IMR-90 (cell line): ENCODE measurements at regions not wholly inside any gene's neighbourhood (a gene's known extent, or its start where the extent isn't known, plus 50 kb on each side); places are given as distances from the start of the nearest gene placed in this dataset.

Source experiments
- ATAC-seq: fragments of 200-7000 bp; cut with Tn5 transposase; 2 replicates; pipeline ENCODE4 v1.9.1; 2020; ENCODE audit warnings: low read depth, mild to moderate bottlenecking, moderate library complexity
- BruUV-seq: library from RNA; stranded (reverse); fragments of 400-500 nt; replicated peaks from 2 replicates; lab custom pipeline; 2021; lab: Mats Ljungman, UMichigan
- CTCF ChIA-PET: fragments of 300-600 bp; formaldehyde crosslinking; extraction: SDS; loops from one replicate; lab custom pipeline; 2021; ENCODE audit warnings: antibody characterized with exemption; lab: Yijun Ruan, JAX
- POLR2A ChIA-PET: fragments of 300-600 bp; sonication (Branson Sonifier 250); formaldehyde crosslinking; loops from one replicate; lab custom pipeline; 2022; ENCODE audit warnings: antibody characterized with exemption; ENCODE audit not compliant: unreplicated experiment; lab: Charles Lee
- DNase-seq: peaks from one replicate; pipeline ENCODE4 v3.0.0; 2013
- H2AFZ ChIP-seq: replicated peaks from 2 replicates; pipeline ENCODE3; 2013; ENCODE audit warnings: low read length, mild to moderate bottlenecking; ENCODE audit not compliant: poor library complexity
- H2AK5ac ChIP-seq: 2 replicates; pipeline ENCODE4 v1.6.1; 2013; ENCODE audit warnings: low read depth, low read length, inconsistent platforms
- H2AK9ac ChIP-seq: replicated peaks from 2 replicates; pipeline ENCODE3; 2013; ENCODE audit warnings: mild to moderate bottlenecking, low read depth, low read length, moderate library complexity; ENCODE audit not compliant: poor library complexity
- H2BK120ac ChIP-seq: 2 replicates; pipeline ENCODE4 v1.6.1; 2013; ENCODE audit warnings: low read depth, low read length, inconsistent platforms
- H2BK15ac ChIP-seq: 3 replicates; pipeline ENCODE4 v1.6.1; 2013; ENCODE audit warnings: low read depth, low read length, inconsistent platforms
- H2BK20ac ChIP-seq: 2 replicates; pipeline ENCODE4 v1.6.1; 2013; ENCODE audit warnings: low read depth, mild to moderate bottlenecking, inconsistent platforms, low read length, moderate library complexity
- H2BK5ac ChIP-seq: 2 replicates; pipeline ENCODE4 v1.6.1; 2013; ENCODE audit warnings: mild to moderate bottlenecking, low read depth, low read length, inconsistent platforms; ENCODE audit not compliant: poor library complexity, severe bottlenecking
- H3K14ac ChIP-seq: replicated peaks from 2 replicates; pipeline ENCODE4 v1.6.1; 2013; ENCODE audit warnings: low read depth, low read length, inconsistent platforms
- H3K18ac ChIP-seq: 2 replicates; pipeline ENCODE4 v1.6.1; 2013; ENCODE audit warnings: low read depth, low read length, control low read depth
- H3K23ac ChIP-seq: 2 replicates; pipeline ENCODE4 v1.6.1; 2013; ENCODE audit warnings: low read depth, low read length, inconsistent platforms
- H3K27ac ChIP-seq: 2 replicates; pipeline ENCODE4 v1.5.1; 2013; ENCODE audit warnings: mild to moderate bottlenecking, control low read depth, low read length; ENCODE audit not compliant: insufficient read depth
- H3K27me3 ChIP-seq: 2 replicates; pipeline ENCODE4 v1.6.1; 2013; ENCODE audit warnings: low read length; ENCODE audit not compliant: control insufficient read depth, insufficient read depth
- H3K36me3 ChIP-seq: 2 replicates; pipeline ENCODE4 v1.6.1; 2013; ENCODE audit warnings: low read length, mixed read lengths; ENCODE audit not compliant: control insufficient read depth, insufficient read depth
- H3K4ac ChIP-seq: 2 replicates; pipeline ENCODE4 v1.6.1; 2013; ENCODE audit warnings: low read depth, low read length, inconsistent platforms
- H3K4me1 ChIP-seq: 2 replicates; pipeline ENCODE4 v1.6.1; 2013; ENCODE audit warnings: low read length, mixed read lengths; ENCODE audit not compliant: control insufficient read depth, insufficient read depth
- H3K4me2 ChIP-seq: 2 replicates; pipeline ENCODE4 v1.6.1; 2013; ENCODE audit warnings: low read depth, mild to moderate bottlenecking, control low read depth, low read length, moderate library complexity
- H3K4me3 ChIP-seq: 2 replicates; pipeline ENCODE4 v1.5.1; 2013; ENCODE audit warnings: low read depth, mild to moderate bottlenecking, control low read depth, low read length, moderate library complexity; ENCODE audit not compliant: insufficient read depth
- H3K56ac ChIP-seq: 2 replicates; pipeline ENCODE4 v1.6.1; 2013; ENCODE audit warnings: low read length, inconsistent platforms; ENCODE audit not compliant: insufficient read depth; ENCODE audit errors: extremely low read depth
- H3K79me1 ChIP-seq, 2 experiments: 2 replicates each; pipeline ENCODE4 v1.6.1; 2013; ENCODE audit warnings: low read length in 2 of 2, inconsistent platforms in 1 of 2, low read depth in 1 of 2
- H3K9ac ChIP-seq: 2 replicates; pipeline ENCODE4 v1.6.1; 2013; ENCODE audit warnings: low read depth, low read length, control low read depth
- H3K9me1 ChIP-seq: 2 replicates; pipeline ENCODE4 v1.6.1; 2013; ENCODE audit warnings: low read length, inconsistent platforms; ENCODE audit not compliant: insufficient read depth
- H3K9me3 ChIP-seq: 2 replicates; pipeline ENCODE4 v1.6.1; 2013; ENCODE audit warnings: low read length; ENCODE audit not compliant: control insufficient read depth, insufficient read depth
- H4K20me1 ChIP-seq: 2 replicates; pipeline ENCODE4 v1.6.1; 2013; ENCODE audit warnings: low read length, inconsistent platforms; ENCODE audit not compliant: insufficient read depth
- H4K5ac ChIP-seq: 2 replicates; pipeline ENCODE4 v1.6.1; 2013; ENCODE audit warnings: mild to moderate bottlenecking, low read depth, low read length, control low read depth
- H4K8ac ChIP-seq, 2 experiments: 2 replicates each; pipeline ENCODE4 v1.6.1; 2013; ENCODE audit warnings: low read depth in 2 of 2, low read length in 2 of 2, control low read depth in 1 of 2, inconsistent platforms in 1 of 2
- H4K91ac ChIP-seq: 2 replicates; pipeline ENCODE4 v1.6.1; 2013; ENCODE audit warnings: low read depth, low read length, inconsistent platforms; ENCODE audit not compliant: insufficient read depth
- BHLHE40 ChIP-seq: fragments of 150-350 bp; IDR thresholded peaks from 2 replicates; pipeline ENCODE4 v1.6.1; 2016; ENCODE audit warnings: mild to moderate bottlenecking, low read depth, low read length
- CEBPB ChIP-seq: IDR thresholded peaks from 2 replicates; pipeline ENCODE4 v1.6.1; 2012; ENCODE audit warnings: low read depth, low read length, improper control_type of control experiment
- CHD1 ChIP-seq: IDR thresholded peaks from 2 replicates; pipeline ENCODE4 v1.6.1; 2012; ENCODE audit warnings: low read depth, low read length, improper control_type of control experiment
- FOS ChIP-seq: fragments of 150-350 bp; IDR thresholded peaks from 2 replicates; pipeline ENCODE4 v1.6.1; 2016; ENCODE audit warnings: low read depth, low read length
- MAFK ChIP-seq: IDR thresholded peaks from 2 replicates; pipeline ENCODE4 v1.6.1; 2012; ENCODE audit warnings: low read depth, low read length, improper control_type of control experiment
- MAZ ChIP-seq: IDR thresholded peaks from 2 replicates; pipeline ENCODE4 v1.6.1; 2012; ENCODE audit warnings: low read depth, mild to moderate bottlenecking, low read length, improper control_type of control experiment, moderate library complexity, borderline replicate concordance
- MXI1 ChIP-seq: IDR thresholded peaks from 2 replicates; pipeline ENCODE4 v1.6.1; 2012; ENCODE audit warnings: low read depth, mild to moderate bottlenecking, low read length, moderate library complexity, borderline replicate concordance
- NFE2L2 ChIP-seq: fragments of 150-350 bp; IDR thresholded peaks from 2 replicates; pipeline ENCODE4 v1.6.1; 2016; ENCODE audit warnings: low read depth, mild to moderate bottlenecking, low read length
- POLR2A ChIP-seq: IDR thresholded peaks from 2 replicates; pipeline ENCODE4 v1.6.1; 2012; ENCODE audit warnings: mild to moderate bottlenecking, low read depth, low read length
- RAD21 ChIP-seq: IDR thresholded peaks from 2 replicates; pipeline ENCODE4 v1.6.1; 2012; ENCODE audit warnings: low read length, improper control_type of control experiment
- RCOR1 ChIP-seq: IDR thresholded peaks from 2 replicates; pipeline ENCODE4 v1.6.1; 2012; ENCODE audit warnings: mild to moderate bottlenecking, low read length, improper control_type of control experiment; ENCODE audit not compliant: insufficient replicate concordance
- RFX5 ChIP-seq: IDR thresholded peaks from 2 replicates; pipeline ENCODE4 v1.8.0; 2012; ENCODE audit warnings: low read depth, mild to moderate bottlenecking, low read length, moderate library complexity
- SMC3 ChIP-seq: fragments of 150-350 bp; IDR thresholded peaks from 2 replicates; pipeline ENCODE4 v1.6.1; 2016; ENCODE audit warnings: low read depth, mild to moderate bottlenecking, antibody characterized with exemption, low read length, moderate library complexity
- dilution Hi-C: fragments of 300-500 bp; cut with HindIII; formaldehyde crosslinking; loops from one replicate; pipeline ENCODE4 v1.14.3; 2018; ENCODE audit warnings: low sequenced_read_pairs; ENCODE audit not compliant: unreplicated experiment
- in situ Hi-C: fragments of 300-500 bp; cut with MboI; formaldehyde crosslinking; loops from 3 replicates; pipeline ENCODE4 v1.14.3; 2019; ENCODE audit warnings: low sequenced_read_pairs, inconsistent platforms, mixed read lengths
- intact Hi-C: fragments of 100-400 bp; cut with micrococcal nuclease; formaldehyde crosslinking; loops from 2 replicates; pipeline ENCODE4 v1.10.0; 2022
- TF ChIP-seq, protein P1 (sequence below): conservative IDR thresholded peaks from 2 replicates; pipeline ENCODE4 v1.5.1; 2012; ENCODE audit warnings: mild to moderate bottlenecking, low read depth, low read length, improper control_type of control experiment
- TF ChIP-seq, protein P2 (sequence below): fragments of 150-350 bp; IDR thresholded peaks from 2 replicates; pipeline ENCODE4 v1.6.1; 2016; ENCODE audit warnings: low read depth, mild to moderate bottlenecking, low read length, moderate library complexity, borderline replicate concordance
- TF ChIP-seq, protein P3 (sequence below): fragments of 150-350 bp; IDR thresholded peaks from 2 replicates; pipeline ENCODE4 v1.6.1; 2017; ENCODE audit warnings: mild to moderate bottlenecking, antibody characterized with exemption, low read length, low read depth

DNA sequence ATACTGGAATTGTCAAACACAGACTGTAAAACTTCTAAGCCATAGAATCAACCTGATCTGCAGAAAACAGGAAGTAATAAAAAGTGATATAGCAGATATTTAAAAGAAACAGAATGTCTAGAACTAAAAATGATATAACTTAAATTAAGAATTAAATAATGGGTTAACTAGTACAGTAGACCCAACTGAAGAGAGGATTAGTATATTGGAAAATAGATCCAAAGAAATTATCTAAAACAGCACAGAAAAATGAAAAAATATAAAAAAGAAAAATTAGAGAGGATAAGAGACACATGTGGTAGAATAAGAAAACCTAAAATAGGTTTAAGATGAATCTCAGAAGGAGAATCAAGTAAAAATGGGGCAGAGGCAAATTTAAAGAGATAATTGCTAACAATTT, 219.9 kb downstream of the SEMA6A start:
- no peaks in the 10 kb centered on the region for H3K9me1 ChIP-seq
- H4K8ac ChIP-seq = no peak overlapping the region
- H2AK5ac ChIP-seq = no peak overlapping the region
- H3K9ac ChIP-seq = no peak overlapping the region
- H3K4me3 ChIP-seq = no peak overlapping the region
- no peaks in the 10 kb centered on the region for H3K9me3 ChIP-seq
- intact Hi-C loops = no loop called here
- no peak for ATAC-seq
- H2BK15ac ChIP-seq = no peak overlapping the region
- DNase-seq = no peak
- H2BK120ac ChIP-seq = no peak overlapping the region
- TF ChIP-seq, protein P1, sequence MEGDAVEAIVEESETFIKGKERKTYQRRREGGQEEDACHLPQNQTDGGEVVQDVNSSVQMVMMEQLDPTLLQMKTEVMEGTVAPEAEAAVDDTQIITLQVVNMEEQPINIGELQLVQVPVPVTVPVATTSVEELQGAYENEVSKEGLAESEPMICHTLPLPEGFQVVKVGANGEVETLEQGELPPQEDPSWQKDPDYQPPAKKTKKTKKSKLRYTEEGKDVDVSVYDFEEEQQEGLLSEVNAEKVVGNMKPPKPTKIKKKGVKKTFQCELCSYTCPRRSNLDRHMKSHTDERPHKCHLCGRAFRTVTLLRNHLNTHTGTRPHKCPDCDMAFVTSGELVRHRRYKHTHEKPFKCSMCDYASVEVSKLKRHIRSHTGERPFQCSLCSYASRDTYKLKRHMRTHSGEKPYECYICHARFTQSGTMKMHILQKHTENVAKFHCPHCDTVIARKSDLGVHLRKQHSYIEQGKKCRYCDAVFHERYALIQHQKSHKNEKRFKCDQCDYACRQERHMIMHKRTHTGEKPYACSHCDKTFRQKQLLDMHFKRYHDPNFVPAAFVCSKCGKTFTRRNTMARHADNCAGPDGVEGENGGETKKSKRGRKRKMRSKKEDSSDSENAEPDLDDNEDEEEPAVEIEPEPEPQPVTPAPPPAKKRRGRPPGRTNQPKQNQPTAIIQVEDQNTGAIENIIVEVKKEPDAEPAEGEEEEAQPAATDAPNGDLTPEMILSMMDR = no peak
- no peak for TF ChIP-seq FOS
- TF ChIP-seq RCOR1 = no peak
- TF ChIP-seq, protein P2, sequence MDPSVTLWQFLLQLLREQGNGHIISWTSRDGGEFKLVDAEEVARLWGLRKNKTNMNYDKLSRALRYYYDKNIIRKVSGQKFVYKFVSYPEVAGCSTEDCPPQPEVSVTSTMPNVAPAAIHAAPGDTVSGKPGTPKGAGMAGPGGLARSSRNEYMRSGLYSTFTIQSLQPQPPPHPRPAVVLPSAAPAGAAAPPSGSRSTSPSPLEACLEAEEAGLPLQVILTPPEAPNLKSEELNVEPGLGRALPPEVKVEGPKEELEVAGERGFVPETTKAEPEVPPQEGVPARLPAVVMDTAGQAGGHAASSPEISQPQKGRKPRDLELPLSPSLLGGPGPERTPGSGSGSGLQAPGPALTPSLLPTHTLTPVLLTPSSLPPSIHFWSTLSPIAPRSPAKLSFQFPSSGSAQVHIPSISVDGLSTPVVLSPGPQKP = no peak
- TF ChIP-seq, protein P3, sequence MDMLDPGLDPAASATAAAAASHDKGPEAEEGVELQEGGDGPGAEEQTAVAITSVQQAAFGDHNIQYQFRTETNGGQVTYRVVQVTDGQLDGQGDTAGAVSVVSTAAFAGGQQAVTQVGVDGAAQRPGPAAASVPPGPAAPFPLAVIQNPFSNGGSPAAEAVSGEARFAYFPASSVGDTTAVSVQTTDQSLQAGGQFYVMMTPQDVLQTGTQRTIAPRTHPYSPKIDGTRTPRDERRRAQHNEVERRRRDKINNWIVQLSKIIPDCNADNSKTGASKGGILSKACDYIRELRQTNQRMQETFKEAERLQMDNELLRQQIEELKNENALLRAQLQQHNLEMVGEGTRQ = no peak
- no peak for TF ChIP-seq CHD1
- TF ChIP-seq RFX5 = no peak
- no peak for TF ChIP-seq SMC3
- no peak for TF ChIP-seq MAZ
- no peak for TF ChIP-seq POLR2A
- no peak for TF ChIP-seq BHLHE40
- TF ChIP-seq CEBPB = no peak
- no peak for TF ChIP-seq MXI1
- TF ChIP-seq NFE2L2 = no peak
- TF ChIP-seq MAFK = no peak
- TF ChIP-seq RAD21 = no peak
- H3K56ac ChIP-seq = no peak overlapping the region
- no peak overlapping the region for H3K4me2 ChIP-seq
- H2AFZ ChIP-seq = no peak overlapping the region
- H2BK5ac ChIP-seq = no peak overlapping the region
- H4K91ac ChIP-seq = no peak overlapping the region
- no peaks in the 10 kb centered on the region for H3K4me1 ChIP-seq
- no peak overlapping the region for H4K5ac ChIP-seq
- H3K4ac ChIP-seq = no peak overlapping the region
- POLR2A ChIA-PET = no interaction called here
- no peak overlapping the region for H3K23ac ChIP-seq
- H3K27ac ChIP-seq = no peak overlapping the region
- CTCF ChIA-PET = no interaction called here
- H2BK20ac ChIP-seq = no peak overlapping the region
- H2AK9ac ChIP-seq = no peak overlapping the region
- no peaks in the 10 kb centered on the region for H3K27me3 ChIP-seq
- H3K18ac ChIP-seq = no peak overlapping the region
- no peaks in the 10 kb centered on the region for H3K79me1 ChIP-seq
- in situ Hi-C loops = no loop called here
- no TSS peak for BruUV-seq
- H3K36me3 ChIP-seq = no peaks in the 10 kb centered on the region
- no peaks in the 10 kb centered on the region for H4K20me1 ChIP-seq
- dilution Hi-C loops = no loop called here
- H3K14ac ChIP-seq = no peak overlapping the region
